Stomach (tissue), 8 donors: ENCODE measurements at regions not wholly inside any gene's neighbourhood (a gene's known extent, or its start where the extent isn't known, plus 50 kb on each side); places are given as distances from the start of the nearest gene placed in this dataset.

ENCODE experiments used
- DNase-seq, 2 donors: peaks; one replicate each; pipeline versions ENCODE4 v3.0.0 to v3.0.0-alpha.2; 2013 to 2019
- H3K27ac ChIP-seq, 5 donors: fragments of 200-600 bp in 4 of 5; sonication (generic) in 4 of 5; one replicate each; pipeline ENCODE4 v1.5.1; 2013 to 2019; ENCODE audit warnings: mild to moderate bottlenecking in 1 of 5, moderate library complexity in 1 of 5
- H3K27me3 ChIP-seq, 3 donors: fragments of 200-600 bp; sonication (generic); one replicate each; pipeline ENCODE4 v1.5.1; 2017 to 2019; ENCODE audit warnings: mixed run types in 1 of 3
- H3K36me3 ChIP-seq, 4 donors: fragments of 200-600 bp; sonication (generic); 1 replicate in 3 of 4; 2 replicates in 1 of 4; pipeline ENCODE4 v1.5.1; 2016 to 2019
- H3K4me1 ChIP-seq, 4 donors: fragments of 200-600 bp; sonication (generic); one replicate each; pipeline ENCODE4 v1.5.1; 2016 to 2019
- H3K4me3 ChIP-seq, 4 donors: fragments of 200-600 bp; sonication (generic) in 3 of 4; one replicate each; pipeline ENCODE4 v1.5.1; 2016 to 2019; ENCODE audit warnings: mild to moderate bottlenecking in 1 of 4
- H3K9me3 ChIP-seq, 4 donors: fragments of 200-600 bp; sonication (generic); one replicate each; pipeline ENCODE4 v1.5.1; 2016 to 2019
- CTCF ChIP-seq, 7 experiments: fragments of 450-650 bp in 4 of 7; fragments of 200-600 bp in 3 of 7; sonication (generic) in 3 of 7; IDR thresholded peaks; one replicate each; pipeline ENCODE4 v1.5.1; 2016 to 2019; ENCODE audit warnings: antibody characterized with exemption in 7 of 7, control low read depth in 2 of 7, mild to moderate bottlenecking in 1 of 7
- EP300 ChIP-seq: sonication (generic); formaldehyde crosslinking; IDR thresholded peaks from one replicate; pipeline ENCODE4 v1.6.1; 2017; ENCODE audit warnings: antibody characterized with exemption
- POLR2A ChIP-seq, 4 donors: fragments of 450-650 bp; IDR thresholded peaks; one replicate each; pipeline ENCODE4 v1.6.1; 2016; ENCODE audit warnings: antibody characterized with exemption in 4 of 4, control low read depth in 2 of 4, mild to moderate bottlenecking in 1 of 4, moderate library complexity in 1 of 4
- POLR2AphosphoS5 ChIP-seq, 3 donors: sonication (generic); formaldehyde crosslinking; IDR thresholded peaks; one replicate each; pipeline ENCODE4 v1.6.1; 2016; ENCODE audit warnings: antibody characterized with exemption in 3 of 3
- WGBS, 5 donors: extraction: QIAGEN DNeasy Blood & Tissue Kit in 3 of 5; methylation state at CpG; one replicate each; pipeline versions ENCODE4 v1.1.5 to v1.1.7; 2013 to 2018; 5-methylcytosine and 5-hydroxymethylcytosine counted together
- intact Hi-C: fragments of 100-400 bp; cut with DNase I; formaldehyde crosslinking; loops from one replicate; pipeline ENCODE4 v1.15.1; 2023; ENCODE audit warnings: low total_unique reads
- donor health status: healthy with polysubstance abuse.
- donor health status: Bipolar disorder and iron deficiency.
- donor health status: healthy.

GRCh38 chr15:47965297-47965696 is 155.5 kb upstream of the SLC24A5 start:
- H3K36me3 ChIP-seq = no peaks in the 10 kb centered on the region
- WGBS, 5 donors = 70 to 81% (median 74%) methylated on average over 4 of the region's 4 CpGs
- TF ChIP-seq POLR2A (IDR thresholded peaks at IDR 0.05) = no peak
- TF ChIP-seq EP300 = no peak
- TF ChIP-seq POLR2AphosphoS5 (IDR thresholded peaks at IDR 0.05) = no peak
- no peak for TF ChIP-seq CTCF (IDR thresholded peaks at IDR 0.05)
- no peaks in the 10 kb centered on the region for H3K9me3 ChIP-seq
- intact Hi-C loops = no loop called here
- H3K27ac ChIP-seq = no peak overlapping the region
- no peaks in the 10 kb centered on the region for H3K4me1 ChIP-seq
- DNase-seq = no peak
- no peaks in the 10 kb centered on the region for H3K27me3 ChIP-seq
- H3K4me3 ChIP-seq = no peak overlapping the region

DNA sequence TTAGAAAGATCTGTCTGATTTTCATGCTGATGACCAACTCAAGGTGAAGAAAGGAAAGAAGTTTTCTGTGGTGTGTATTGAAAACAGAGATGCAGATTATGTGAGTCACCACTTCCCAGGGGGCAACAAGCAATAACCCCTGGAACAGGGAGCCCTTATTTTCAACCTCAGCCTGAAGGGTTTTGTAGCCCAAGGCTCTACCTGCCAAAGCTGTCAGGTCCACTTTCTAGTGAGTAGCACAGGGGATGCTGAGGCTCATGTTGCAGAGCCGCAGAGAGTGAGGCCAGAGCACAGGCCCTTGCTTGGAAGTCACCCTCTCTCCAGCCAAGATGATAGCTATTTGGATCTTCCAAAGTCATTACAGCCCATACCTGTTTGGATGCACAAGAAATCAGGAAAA is 152.2 kb upstream of the SLC24A5 start:
- no peak overlapping the region for H3K27ac ChIP-seq
- TF ChIP-seq POLR2AphosphoS5 (IDR thresholded peaks at IDR 0.05) (no peak), CTCF (IDR thresholded peaks at IDR 0.05) (no peak), POLR2A (IDR thresholded peaks at IDR 0.05) (no peak), EP300 (no peak)
- no peak for DNase-seq
- no peaks in the 10 kb centered on the region for H3K9me3 ChIP-seq
- intact Hi-C loops = no loop called here
- WGBS, 5 donors = 83 to 96% (median 91%) methylated on average over 1 of the region's 1 CpG
- no peaks in the 10 kb centered on the region for H3K36me3 ChIP-seq
- H3K27me3 ChIP-seq = no peaks in the 10 kb centered on the region
- no peaks in the 10 kb centered on the region for H3K4me1 ChIP-seq
- no peak overlapping the region for H3K4me3 ChIP-seq

DNA sequence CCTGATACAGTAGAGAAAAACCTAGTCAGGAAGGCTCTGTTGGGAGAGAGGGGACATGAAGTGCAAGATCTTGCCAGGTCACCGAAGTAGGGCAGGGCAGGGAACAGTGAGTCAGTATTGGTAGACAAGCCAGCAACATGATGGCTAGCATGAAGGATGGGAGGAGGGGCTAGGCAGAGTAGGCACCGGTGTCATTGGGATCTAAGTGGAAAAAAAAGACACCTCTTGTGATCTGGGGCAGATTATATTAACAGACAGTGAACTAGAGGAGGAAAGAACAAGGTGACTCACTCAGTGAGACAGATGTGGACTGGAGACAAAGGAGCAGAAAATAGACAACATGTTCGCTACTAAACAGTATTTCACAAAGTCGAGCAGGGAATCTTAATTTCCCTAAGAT is 149.2 kb upstream of the SLC24A5 start:
- WGBS, 5 donors = 77 to 92% (median 89%) methylated on average over 4 of the region's 4 CpGs

GRCh38 chr15:47972738-47973137 is 148.1 kb upstream of the SLC24A5 start:
- Histone ChIP-seq H3K27me3 (no peaks in the 10 kb centered on the region), H3K27ac (no peak overlapping the region), H3K36me3 (no peaks in the 10 kb centered on the region), H3K4me1 (no peaks in the 10 kb centered on the region), H3K9me3 (no peaks in the 10 kb centered on the region), H3K4me3 (no peak overlapping the region)
- no peak for DNase-seq
- no peak for TF ChIP-seq POLR2AphosphoS5 (IDR thresholded peaks at IDR 0.05)
- TF ChIP-seq POLR2A (IDR thresholded peaks at IDR 0.05) = no peak
- TF ChIP-seq EP300 = no peak
- no peak for TF ChIP-seq CTCF (IDR thresholded peaks at IDR 0.05)
- intact Hi-C loops = no loop called here
- WGBS, 5 donors = 68 to 81% (median 76%) methylated on average over 3 of the region's 3 CpGs

More for the DNA sequence above, 149.2 kb upstream of the SLC24A5 start:
- no peak for DNase-seq
- no peaks in the 10 kb centered on the region for H3K36me3 ChIP-seq
- H3K27me3 ChIP-seq = no peaks in the 10 kb centered on the region
- no peak overlapping the region for H3K4me3 ChIP-seq
- H3K9me3 ChIP-seq = no peaks in the 10 kb centered on the region
- intact Hi-C loops = no loop called here
- no peaks in the 10 kb centered on the region for H3K4me1 ChIP-seq
- TF ChIP-seq EP300 (no peak), POLR2AphosphoS5 (IDR thresholded peaks at IDR 0.05) (no peak), POLR2A (IDR thresholded peaks at IDR 0.05) (no peak), CTCF (IDR thresholded peaks at IDR 0.05) (no peak)
- H3K27ac ChIP-seq = no peak overlapping the region
